Renal cortex interstitium (tissue), 11 donors: ENCODE measurements at regions not wholly inside any gene's neighbourhood (a gene's known extent, or its start where the extent isn't known, plus 50 kb on each side); places are given as distances from the start of the nearest gene placed in this dataset.

Experiments used
- DNase-seq, 11 donors: peaks; one replicate each; pipeline ENCODE4 v3.0.0-alpha.2; 2013; ENCODE audit warnings: low read depth in 9 of 11, low spot score in 4 of 11; ENCODE audit errors: extremely low read depth in 1 of 11

DNA sequence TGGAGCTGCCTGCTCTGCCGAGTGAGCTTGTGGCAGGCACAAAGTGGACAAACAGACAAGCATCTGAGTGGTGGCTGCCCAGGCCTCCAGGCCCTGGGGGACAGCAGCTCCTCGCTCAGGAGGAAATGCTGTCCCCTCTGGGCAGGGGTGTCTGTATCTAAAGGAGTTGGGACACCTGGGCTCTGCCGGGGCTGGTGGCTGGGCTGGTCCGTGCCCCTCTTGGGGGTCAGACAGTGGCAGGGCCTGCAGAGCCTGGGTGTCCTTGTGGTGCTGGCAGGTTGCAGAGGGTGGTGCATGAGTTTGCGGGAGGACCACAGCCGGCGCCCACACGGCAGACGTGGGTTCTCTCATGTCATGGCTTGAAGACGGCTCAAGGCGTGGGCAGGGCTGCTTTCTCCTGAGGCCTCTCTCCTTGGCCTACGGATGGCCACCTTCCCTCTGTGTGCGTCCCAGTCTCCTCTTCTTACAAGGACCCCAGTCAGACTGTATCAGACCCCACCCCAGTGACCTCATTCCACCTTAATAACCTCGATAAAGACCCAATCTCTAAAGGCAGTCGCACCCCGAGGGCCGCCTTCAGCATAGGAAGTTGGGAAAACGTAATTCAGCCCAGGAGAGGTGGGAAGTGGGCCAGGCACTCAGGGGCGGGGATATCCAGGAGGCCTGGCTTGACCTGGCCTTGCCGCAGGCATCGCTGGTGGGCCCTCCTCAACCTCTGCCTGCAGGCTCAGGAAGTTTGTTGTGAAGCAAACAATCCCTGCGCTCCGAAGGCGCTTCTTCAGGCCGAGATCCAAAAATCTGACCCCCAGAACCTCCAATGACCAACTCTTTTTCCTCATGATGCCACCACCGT is 110.0 kb downstream of the KIF26A start:
- no peak for DNase-seq

DNA sequence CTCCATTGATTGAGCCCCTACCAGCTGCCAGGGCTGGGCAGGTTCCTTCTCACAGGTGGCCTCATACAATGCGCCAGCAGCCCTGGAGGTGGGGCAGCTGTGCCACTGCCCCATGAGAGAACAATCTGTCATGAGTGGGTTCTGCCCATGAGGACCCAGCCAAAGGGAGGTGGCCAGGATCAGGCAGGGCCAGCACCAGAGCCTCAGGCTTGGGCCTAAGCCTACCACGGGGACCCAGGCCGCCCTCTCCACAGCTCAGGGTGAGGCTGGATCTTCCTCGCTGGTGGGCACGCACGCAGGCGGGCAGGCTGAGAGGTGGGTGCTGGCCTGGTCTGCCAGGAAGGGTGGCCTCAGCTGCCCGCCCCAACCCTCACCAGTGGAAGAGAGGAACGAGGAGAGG is 110.7 kb downstream of the KIF26A start:
- no peak for DNase-seq

DNA sequence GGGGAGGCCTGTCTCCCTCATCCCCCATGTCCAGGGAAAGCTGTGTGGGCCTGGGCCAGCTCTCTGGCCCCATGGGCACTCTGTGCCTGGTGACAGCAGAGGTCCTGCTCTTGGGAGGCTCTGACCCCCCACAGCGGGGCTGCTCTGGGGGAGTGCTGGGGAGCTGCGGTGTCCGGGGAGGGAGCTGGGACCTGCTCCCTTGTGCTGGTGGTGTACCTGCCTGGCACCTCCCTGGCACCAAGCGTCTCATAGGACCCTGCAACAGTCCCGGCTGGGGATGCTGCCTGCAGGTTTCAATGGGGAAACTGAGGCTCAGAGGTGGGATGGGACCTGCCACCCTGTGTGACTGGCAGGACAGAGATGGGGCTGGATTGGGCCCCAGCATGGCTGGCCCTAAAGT is 111.3 kb downstream of the KIF26A start:
- DNase-seq: no peak

DNA sequence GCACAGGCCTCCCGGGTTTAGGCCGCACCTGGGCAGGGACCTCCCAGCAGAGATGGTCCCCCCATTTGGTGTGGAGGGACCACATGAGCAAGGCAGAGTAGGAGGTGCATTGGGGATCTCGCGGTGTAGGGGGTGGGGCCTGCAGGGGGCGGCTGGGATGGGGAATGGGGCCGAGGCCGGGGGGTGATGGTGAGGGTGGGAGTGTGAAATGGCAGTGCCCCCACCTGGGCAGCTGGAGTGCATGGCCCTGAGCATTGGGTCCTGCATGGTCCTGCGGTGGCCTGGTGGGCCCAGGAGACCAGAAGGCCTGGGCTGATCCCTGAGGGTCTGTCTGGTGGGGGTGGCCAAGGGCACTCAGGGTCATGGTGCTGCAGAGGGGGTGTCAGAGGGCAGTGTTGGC is 111.8 kb downstream of the KIF26A start:
- DNase-seq: no peak

DNA sequence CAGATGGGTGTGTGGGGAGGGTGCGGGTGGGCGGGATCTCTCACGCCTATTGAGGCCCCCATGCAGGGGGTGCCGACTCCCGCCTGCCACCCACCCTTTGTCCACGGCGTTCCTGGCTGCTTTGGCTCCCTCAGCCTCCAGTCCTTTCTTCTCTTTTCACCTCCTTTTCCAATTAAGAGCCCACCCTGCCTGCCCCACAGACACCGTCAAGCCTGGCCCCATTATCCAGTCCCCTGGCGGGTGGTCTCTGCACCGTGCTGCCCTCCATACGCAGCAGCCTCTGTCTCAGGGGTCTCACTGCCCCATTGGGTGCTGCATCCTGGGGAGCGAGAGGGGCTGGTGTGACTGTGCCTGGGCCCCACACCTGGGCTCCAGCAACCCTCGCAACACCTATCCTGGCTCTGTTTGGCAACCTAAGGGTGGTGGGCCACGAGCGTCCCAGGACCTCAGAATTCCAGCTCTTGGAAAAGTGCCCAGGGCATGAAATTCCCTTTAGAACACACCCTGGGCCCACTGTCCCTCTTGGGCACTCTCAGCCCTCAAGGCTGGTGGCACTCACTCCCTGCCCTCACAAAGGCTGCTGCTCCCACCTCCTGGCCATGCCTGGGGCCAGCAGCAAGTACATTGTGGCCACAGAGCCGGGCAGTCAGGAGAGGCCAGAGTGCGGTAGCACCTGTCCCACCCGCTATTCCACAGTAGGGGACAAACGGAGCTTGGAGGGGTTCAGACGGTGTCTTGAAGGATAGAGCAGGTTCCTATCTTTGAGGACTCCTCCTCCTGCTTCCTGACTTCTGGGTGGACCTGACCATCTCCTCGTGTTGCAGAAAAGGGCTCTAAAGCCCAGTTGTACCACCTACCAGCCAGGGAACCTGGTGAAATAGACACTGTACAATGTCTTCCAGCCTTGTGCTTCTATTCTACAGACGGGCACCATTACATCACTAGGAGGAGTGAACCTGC is 114.1 kb downstream of the KIF26A start:
- no peak for DNase-seq

DNA sequence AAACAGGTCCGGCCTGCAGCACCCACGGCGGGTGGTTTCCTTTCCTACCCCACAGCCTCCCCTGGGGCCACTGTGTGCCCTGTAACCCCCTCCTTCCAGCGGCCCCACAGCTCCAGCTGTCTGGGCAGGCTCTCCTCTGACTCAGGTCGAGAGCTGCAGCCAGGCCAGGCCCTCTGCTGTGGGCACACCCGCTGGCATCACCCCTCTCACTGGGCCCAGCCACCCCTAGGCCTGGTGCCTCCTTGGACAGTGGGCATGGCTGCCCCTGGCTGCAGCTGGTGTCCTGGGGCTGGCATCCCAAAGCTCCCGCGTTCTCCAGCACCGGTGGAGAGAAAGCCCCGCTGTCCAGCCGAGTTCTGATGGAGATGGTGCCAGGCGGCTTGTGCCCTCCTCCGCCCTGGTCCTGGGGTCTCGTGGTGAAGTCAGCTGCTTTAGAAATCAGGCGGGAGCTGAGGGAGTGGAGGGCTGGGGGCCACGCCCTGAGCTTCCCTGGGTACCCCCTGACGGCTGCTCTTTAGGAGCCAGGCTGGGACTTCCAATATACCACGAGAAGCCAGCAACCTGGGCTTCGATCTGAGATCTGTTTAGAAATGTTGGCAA is 114.9 kb downstream of the KIF26A start:
- DNase-seq: no peak

DNA sequence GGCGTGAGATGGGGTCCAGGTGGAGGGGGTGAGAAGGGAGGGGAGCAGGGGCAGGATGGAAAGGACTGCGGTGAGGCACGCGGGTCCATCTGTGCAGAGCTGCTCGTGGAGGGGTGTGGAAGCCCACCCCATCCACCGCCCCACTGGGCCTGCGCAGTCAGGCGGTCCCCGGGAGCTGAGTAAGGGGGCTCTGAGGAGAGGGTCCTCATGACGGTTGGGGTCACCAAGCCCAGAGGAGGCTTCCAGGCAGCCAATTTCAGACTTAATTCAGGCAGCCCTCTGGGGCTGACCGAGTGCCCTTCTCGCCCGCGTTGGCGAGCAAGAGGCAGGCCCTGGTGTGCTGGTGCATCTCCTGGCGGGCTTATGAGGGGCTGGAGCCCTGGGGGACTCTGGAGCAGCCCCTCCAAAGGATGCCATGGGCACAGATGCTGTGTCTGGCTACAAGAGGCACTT is 115.5 kb downstream of the KIF26A start:
- no peak for DNase-seq

DNA sequence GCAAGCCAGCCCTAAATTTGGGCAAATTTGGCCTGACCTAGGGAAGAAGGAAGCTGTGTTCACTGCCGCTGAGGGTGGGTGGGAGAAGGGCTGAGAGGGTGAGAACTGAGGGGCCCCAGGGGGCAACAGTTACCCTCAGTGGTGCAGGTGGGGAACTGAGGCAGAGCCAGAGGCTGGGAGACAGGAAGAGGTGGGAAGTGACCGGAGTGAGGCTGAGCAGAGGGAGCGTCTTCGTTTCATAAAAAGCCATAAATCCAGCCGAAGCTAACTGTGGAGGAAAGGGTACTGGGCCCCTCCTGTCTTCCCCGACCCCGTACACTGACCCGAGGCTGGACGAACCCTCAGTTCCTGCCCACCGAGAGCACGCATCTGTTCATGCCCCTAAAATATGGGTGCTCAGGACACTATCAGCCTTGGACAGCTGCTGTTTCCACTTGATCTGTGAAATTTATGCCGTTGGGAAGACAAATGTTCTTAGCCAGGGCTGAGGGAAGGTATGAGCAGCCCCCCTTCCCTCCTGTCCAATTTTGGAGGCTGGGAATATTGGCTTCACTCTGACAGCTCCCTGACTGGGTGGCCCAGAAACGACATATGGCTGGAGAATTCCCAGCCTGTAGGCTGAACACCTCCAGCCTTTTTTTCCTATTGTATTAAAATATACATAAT is 116.5 kb downstream of the KIF26A start:
- no peak for DNase-seq

DNA sequence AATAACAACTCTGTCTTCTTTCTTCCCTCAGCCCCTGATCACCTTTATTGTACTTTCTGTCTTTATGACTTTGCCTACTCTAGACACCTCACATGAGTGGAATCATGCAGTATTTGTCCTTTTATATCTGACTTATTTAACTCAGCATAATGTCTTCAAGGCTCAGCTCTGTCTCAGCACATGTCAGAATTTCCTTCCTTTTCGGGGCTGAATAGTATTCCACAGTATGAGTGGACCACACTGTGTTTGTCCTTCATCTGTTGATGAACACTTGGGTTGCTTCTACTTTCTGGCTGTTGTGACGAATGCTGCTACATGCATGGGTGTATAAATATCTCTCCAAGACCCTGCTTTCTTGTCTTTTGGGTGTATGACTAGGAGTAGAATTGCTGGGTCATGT is 117.6 kb downstream of the KIF26A start:
- DNase-seq: no peak

DNA sequence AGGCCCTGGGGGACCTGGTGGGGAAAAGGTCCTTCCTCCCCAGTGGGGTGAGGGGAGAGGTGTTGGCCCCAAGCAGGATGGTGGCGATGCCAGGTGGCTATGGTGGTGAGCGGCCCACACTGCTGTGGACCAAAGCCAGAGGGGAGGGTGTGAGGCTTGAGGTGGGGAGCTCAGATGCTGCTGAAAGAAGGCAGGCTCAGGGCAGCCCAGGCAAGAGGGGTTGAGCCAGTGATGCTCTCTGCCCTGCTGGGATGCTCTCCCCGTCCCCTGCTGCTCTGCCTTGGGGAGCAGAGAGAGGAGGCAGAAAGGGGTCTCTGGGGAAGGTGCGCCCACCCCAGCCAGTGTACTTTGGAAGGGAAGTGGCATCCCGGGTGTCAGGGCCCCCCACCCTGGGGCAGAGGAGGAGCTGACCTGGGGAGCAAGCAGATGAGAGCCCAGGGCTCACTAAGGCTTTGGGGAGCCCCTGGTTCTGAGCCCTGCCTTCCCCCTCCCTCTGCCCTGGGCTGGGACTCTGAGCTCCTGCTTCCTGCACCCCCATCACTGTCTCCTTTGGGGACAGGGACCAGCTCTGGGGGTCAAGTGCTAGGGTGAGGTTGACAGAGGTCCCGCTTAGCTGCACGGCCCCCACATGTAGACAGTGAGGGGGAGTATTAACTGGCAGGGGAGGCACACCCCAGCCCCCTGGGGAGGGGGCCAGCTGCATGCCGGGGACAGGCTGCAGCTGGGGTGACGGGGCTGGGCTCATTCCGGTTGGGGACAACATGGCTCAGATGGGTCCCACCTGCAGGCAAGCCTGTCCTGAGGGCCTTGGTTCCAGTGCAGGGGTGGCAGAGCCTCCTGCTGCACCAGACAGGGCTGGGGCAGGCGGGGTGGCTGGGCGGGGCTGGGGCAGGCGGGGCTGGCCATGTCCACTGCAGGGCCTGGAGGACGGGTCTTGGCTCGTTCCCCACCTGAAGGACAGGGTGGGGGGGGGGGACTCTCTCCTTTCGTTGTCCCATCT is 124.4 kb downstream of the KIF26A start:
- DNase-seq: no peak

DNA sequence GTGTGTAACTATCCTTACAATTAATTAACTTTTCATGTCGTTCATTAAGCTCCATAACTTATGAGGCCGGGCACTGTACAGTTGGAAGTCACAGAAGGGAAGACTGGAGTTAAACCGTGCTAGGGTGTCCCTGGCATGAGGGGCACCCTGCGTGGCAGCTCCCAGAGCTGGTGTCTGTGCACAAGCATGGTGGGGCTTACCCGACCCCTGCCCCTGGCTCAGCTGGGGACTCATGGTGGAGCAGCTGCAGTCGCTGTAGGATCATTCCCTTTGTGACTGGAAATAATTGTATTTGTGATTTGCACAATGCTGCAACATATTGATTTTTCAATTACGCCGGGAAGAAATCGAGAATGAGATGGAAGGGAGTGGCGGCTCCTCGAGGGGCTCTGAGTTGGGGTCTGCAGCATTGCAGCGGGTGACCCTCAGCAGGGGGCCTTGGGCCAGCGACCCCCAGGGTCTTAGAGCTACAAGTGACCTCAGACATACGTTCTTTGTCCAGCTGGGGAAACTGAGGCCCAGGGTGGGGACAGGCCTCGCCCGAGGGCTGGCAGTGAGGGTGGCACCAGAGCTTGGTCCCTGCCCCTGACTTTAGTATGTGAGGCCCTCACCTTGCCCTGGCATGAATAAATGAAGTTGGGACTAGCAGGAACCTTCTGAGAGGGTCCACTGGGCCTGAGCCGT is 125.4 kb downstream of the KIF26A start:
- no peak for DNase-seq

DNA sequence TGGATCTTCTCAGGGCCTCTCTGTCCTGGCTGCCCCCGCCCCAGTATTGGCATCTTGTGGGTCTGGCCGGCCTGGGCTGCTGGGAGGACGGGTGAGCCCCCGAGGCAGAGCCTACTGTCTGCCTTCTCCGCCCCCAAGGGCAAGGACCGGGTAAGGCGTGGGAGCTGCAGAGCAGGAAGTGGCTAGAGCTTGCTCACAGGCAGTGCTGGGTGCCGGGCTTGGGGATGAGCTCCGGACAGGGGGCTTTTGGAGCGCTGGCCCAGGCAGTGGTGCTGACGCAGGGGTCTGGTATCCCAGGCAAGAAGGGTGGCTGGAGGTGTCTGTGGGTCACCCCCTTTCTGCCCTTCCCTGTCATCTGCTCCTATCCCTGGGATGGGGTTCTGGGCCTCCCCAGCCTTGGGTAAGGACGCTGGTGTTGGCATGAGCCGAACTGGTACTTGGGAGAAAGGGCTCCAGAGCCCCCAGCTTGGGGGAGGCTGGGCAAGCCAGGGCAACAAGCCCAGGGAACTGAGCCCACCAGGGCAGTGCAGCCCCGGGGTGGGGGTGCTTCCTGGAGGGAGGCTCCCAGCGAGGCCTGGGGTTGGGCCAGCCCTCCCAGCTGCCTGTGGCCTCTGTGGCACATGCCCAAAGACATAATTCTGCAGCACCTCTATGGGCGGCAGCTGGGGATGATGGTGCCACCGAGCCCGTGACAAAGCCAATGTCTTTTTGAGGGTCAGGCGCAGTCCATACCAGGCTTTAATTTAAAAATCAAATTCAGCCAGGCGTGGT is 126.3 kb downstream of the KIF26A start:
- no peak for DNase-seq

DNA sequence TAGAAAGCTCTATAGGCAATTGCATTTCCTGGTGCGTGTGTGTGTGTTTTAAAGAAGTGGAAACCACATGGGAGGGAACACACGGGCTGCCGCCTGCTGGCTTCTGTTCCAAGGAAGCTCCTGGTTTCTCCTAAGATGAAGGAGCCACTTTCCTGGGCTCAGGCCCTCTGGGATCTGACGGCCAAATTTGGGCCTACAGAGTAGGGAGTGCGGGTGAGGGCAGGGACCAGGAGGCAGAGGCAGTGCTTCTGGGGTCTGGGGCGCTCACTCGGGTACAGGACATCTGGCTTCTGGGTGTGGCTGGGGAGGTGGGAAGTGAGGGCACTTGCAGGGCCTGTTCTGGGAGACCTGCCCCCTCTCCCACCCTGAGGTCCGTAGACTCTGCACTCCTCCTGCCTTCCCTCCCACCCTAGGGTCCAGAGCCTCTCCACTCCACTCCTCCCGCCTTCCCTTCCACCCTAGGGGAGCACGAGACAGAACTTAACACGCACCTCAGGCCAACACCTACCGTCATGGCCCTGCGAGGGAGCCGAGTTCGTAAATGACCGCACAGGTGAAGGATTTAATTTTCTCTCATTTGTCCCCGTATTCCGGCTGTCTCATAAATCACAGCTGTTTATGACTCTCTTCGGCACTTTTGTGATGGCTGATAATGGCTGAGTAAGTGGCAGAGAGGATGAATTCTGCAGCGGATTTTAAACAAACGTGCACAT is 127.7 kb downstream of the KIF26A start:
- DNase-seq: no peak

DNA sequence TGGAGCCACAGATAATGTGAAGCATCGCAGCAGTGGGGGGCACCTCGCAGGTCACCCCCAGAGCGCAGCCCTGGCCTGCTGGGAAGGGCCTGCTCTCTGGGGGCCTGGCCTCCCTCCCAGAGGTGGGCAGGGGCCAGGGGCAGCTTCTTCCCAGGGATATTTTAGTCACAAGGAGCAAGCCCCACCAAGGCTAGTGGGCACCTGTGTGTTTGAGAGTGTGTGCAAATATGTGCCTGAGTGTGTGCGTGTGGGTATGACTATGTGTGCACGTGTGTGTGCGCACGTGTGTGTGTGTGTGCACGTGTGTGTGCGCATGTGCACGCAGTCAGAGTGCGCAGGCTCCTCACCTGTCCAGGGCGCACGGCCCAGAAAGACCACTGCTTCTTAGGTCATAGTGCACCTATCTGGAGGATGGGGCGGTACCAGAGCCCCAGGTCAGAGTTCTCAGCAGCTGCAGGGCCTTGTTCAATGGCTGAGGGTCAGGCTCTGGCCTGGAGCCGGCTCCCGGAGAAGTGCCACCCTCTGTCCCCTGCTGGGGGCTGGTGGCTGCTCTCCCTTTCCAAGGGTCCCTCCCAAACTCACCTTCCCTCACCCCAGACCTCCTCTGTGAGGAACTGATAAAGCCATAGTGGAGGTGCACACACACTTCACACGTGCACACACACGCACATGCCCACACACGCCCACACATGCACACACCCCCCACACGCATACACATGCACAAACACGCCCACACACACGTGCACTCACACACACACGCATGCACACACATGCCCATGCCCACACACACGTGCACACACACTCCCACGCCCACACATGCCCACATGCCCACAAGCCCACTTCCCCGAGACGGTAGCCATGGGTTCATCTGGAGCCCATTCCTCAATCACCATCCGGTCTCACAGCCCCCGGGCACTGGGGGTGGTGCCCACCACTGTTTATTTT is 128.5 kb downstream of the KIF26A start:
- no peak for DNase-seq

DNA sequence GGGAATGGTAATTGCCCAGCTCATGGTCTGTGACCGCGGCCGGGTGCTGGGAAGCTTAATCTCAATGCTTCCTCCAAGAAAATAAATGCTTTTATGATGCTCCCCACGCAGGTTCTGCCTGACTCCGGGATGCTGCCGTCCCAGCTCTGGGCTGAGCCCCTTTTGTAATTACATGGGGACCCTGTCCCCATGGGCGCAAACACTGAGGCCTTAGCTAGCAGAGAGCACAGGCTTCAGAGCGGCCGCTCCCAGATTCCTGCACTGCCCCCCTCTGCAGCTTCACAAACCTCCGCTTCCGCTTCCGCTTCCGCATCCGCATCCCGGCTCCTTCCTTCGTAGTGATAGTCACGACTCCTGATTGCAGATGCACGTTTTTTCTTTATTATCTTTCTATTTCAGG is 129.5 kb downstream of the KIF26A start:
- DNase-seq: no peak
